OCI-LY1 (cell line): ENCODE measurements at regions not wholly inside any gene's neighbourhood (a gene's known extent, or its start where the extent isn't known, plus 50 kb on each side); places are given as distances from the start of the nearest gene placed in this dataset.

ENCODE experiments used
- H2AFZ ChIP-seq: fragments of 200-600 bp; sonication (generic), shearing (Covaris generic); 2 replicates; pipeline ENCODE4 v1.6.0; 2014; ENCODE audit warnings: antibody characterized with exemption, mild to moderate bottlenecking, low read length
- H3F3A ChIP-seq: fragments of 200-600 bp; sonication (generic), shearing (Covaris generic); 2 replicates; pipeline ENCODE4 v1.6.0; 2014; ENCODE audit warnings: mild to moderate bottlenecking, antibody characterized with exemption, low read length, moderate library complexity; ENCODE audit not compliant: insufficient read depth
- H3K27ac ChIP-seq: fragments of 200-600 bp; sonication (generic); 2 replicates; pipeline ENCODE4 v1.5.1; 2014; ENCODE audit warnings: low read length, mixed run types, mild to moderate bottlenecking, low read depth; ENCODE audit not compliant: poor library complexity, severe bottlenecking
- H3K27me3 ChIP-seq: fragments of 200-600 bp; sonication (generic); 2 replicates; pipeline ENCODE4 v1.6.0; 2014; ENCODE audit warnings: antibody characterized with exemption, mild to moderate bottlenecking, low read length, moderate library complexity; ENCODE audit not compliant: insufficient read depth
- H3K36me3 ChIP-seq: fragments of 200-600 bp; sonication (generic); 2 replicates; pipeline ENCODE4 v1.6.1; 2014; ENCODE audit warnings: mild to moderate bottlenecking, antibody characterized with exemption, low read length, moderate library complexity, mixed read lengths; ENCODE audit not compliant: insufficient read depth
- H3K4me1 ChIP-seq: fragments of 200-600 bp; sonication (generic); 2 replicates; pipeline ENCODE4 v1.5.1; 2014; ENCODE audit warnings: mild to moderate bottlenecking, low read length, moderate library complexity; ENCODE audit not compliant: insufficient read depth, severe bottlenecking
- H3K4me2 ChIP-seq: fragments of 200-600 bp; sonication (generic), shearing (Covaris generic); 2 replicates; pipeline ENCODE4 v1.6.1; 2014; ENCODE audit warnings: low read length
- H3K4me3 ChIP-seq: fragments of 200-600 bp; sonication (generic); 2 replicates; pipeline ENCODE4 v1.5.1; 2014; ENCODE audit warnings: low read length, low read depth, mild to moderate bottlenecking, mixed read lengths; ENCODE audit not compliant: poor library complexity, severe bottlenecking
- H3K79me2 ChIP-seq: fragments of 200-600 bp; shearing (Covaris generic); 2 replicates; pipeline ENCODE4 v1.6.1; 2016; ENCODE audit warnings: mixed run types, low read length, mixed read lengths; ENCODE audit not compliant: insufficient read depth
- H3K9ac ChIP-seq: fragments of 200-600 bp; sonication (generic), shearing (Covaris generic); 2 replicates; pipeline ENCODE4 v1.6.1; 2014; ENCODE audit warnings: mild to moderate bottlenecking, low read length, mixed read lengths
- H3K9me2 ChIP-seq: fragments of 200-600 bp; sonication (generic), shearing (Covaris generic); 2 replicates; pipeline ENCODE4 v1.6.1; 2014; ENCODE audit warnings: low read depth, mild to moderate bottlenecking, low read length, mixed read lengths
- H3K9me3 ChIP-seq: fragments of 200-600 bp; shearing (Covaris generic); 2 replicates; pipeline ENCODE4 v1.6.1; 2014; ENCODE audit warnings: low read length, mixed read lengths
- H4K20me1 ChIP-seq: fragments of 200-600 bp; sonication (generic), shearing (Covaris generic); 2 replicates; pipeline ENCODE4 v1.6.0; 2016; ENCODE audit warnings: mild to moderate bottlenecking, low read length; ENCODE audit not compliant: insufficient read depth
- CTCF ChIP-seq: fragments of 200-600 bp; sonication (generic), shearing (Covaris generic); IDR thresholded peaks from 2 replicates; pipeline ENCODE4 v1.5.1; 2017; ENCODE audit warnings: mild to moderate bottlenecking, antibody characterized with exemption, low read length, moderate library complexity, mixed read lengths
- EZH2 ChIP-seq: fragments of 200-600 bp; sonication (generic), shearing (Covaris generic); IDR thresholded peaks from 2 replicates; pipeline ENCODE4 v1.8.0; 2017; ENCODE audit warnings: borderline replicate concordance, mixed run types, mild to moderate bottlenecking, antibody characterized with exemption, low read length, moderate library complexity, mixed read lengths

GRCh38 chr1:201591981-201592380, 53.1 kb downstream of the NAV1 start:
- Histone ChIP-seq H3K4me3 (no peak overlapping the region), H4K20me1 (no peaks in the 10 kb centered on the region), H3K9me2 (no peaks in the 10 kb centered on the region), H3K36me3 (no peaks in the 10 kb centered on the region), H3K9ac (no peak overlapping the region), H3K79me2 (no peaks in the 10 kb centered on the region), H3K27me3 (no peaks in the 10 kb centered on the region; the same call in 1 of the 2 replicates), H3K4me1 (no peaks in the 10 kb centered on the region), H3K4me2 (no peak overlapping the region), H3F3A (no peaks in the 10 kb centered on the region), H3K9me3 (no peaks in the 10 kb centered on the region), H2AFZ (no peak overlapping the region), H3K27ac (no peak overlapping the region)
- no peak for TF ChIP-seq CTCF
- TF ChIP-seq EZH2, result no peak

GRCh38 chr1:201593200-201593921, 54.4 kb downstream of the NAV1 start:
- no peaks in the 10 kb centered on the region for H3K36me3 ChIP-seq
- H3K9me3 ChIP-seq, result no peaks in the 10 kb centered on the region
- no peak overlapping the region for H3K4me2 ChIP-seq
- no peaks in the 10 kb centered on the region for H3K9me2 ChIP-seq
- no peaks in the 10 kb centered on the region for H3K4me1 ChIP-seq
- no peaks in the 10 kb centered on the region for H4K20me1 ChIP-seq
- no peaks in the 10 kb centered on the region; the same call in 1 of the 2 replicates for H3K27me3 ChIP-seq
- no peaks in the 10 kb centered on the region for H3F3A ChIP-seq
- H3K79me2 ChIP-seq, result no peaks in the 10 kb centered on the region
- H3K27ac ChIP-seq, result no peak overlapping the region
- TF ChIP-seq CTCF, result no peak
- no peak overlapping the region for H3K9ac ChIP-seq
- no peak overlapping the region for H2AFZ ChIP-seq
- H3K4me3 ChIP-seq, result no peak overlapping the region

- Histone ChIP-seq H2AFZ (no peak overlapping the region), H4K20me1 (no peaks in the 10 kb centered on the region), H3K4me1 (no peaks in the 10 kb centered on the region), H3K27me3 (no peaks in the 10 kb centered on the region; the same call in 1 of the 2 replicates), H3K9me3 (no peaks in the 10 kb centered on the region), H3K9me2 (no peaks in the 10 kb centered on the region), H3F3A (no peaks in the 10 kb centered on the region), H3K36me3 (no peaks in the 10 kb centered on the region), H3K4me3 (no peak overlapping the region), H3K9ac (no peak overlapping the region), H3K27ac (no peak overlapping the region), H3K79me2 (no peaks in the 10 kb centered on the region), H3K4me2 (no peak overlapping the region)
- TF ChIP-seq CTCF (no peak), EZH2 (no peak)
Observed at GRCh38 chr1:201594575-201595245, 55.8 kb downstream of the NAV1 start.
